ENCODE measurements at regions not wholly inside any gene's neighbourhood (a gene's known extent, or its start where the extent isn't known, plus 50 kb on each side); places are given as distances from the start of the nearest gene placed in this dataset.

DNA sequence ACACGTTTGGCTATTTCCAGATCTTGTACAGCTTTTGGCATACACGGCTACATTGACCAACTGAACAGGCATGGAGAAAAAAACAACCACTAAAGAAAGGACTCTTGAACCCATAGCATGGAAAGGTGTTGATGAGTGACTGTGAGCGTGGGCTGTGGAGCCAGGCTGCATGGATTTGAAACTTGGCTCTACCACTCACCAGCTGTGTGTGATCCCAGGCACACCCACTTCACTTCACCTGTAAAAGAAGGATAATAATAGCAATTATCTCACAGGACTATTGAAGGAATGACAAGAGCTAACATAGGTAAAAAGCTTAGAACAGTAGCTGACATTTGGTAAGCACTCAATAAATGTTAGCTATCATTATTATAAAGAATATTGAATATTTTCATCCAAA, 301.7 kb upstream of the CPEB2 start:
- no peak for TF ChIP-seq ZNF274 (IDR thresholded peaks at IDR 0.05; ENCODE audit: low read depth, low read length)
- no peak for TF ChIP-seq YY1 (IDR thresholded peaks at IDR 0.05; ENCODE audit: insufficient read depth, insufficient read length)

Data from NT2/D1 (cell line).